CD4-positive, alpha-beta memory T cell (primary cell): ENCODE measurements at regions not wholly inside any gene's neighbourhood (a gene's known extent, or its start where the extent isn't known, plus 50 kb on each side); places are given as distances from the start of the nearest gene placed in this dataset.
"Not testable (repeated sequence)": the region's sequence is repeated elsewhere in the genome, so short reads cannot be mapped to it uniquely, and the experiment has no call there.

Source experiments
- CTCF ChIA-PET: fragments of 350-600 bp; sonication (Branson Sonifier 250); formaldehyde crosslinking; loops from one replicate; lab custom pipeline; 2021; ENCODE audit warnings: inconsistent platforms; ENCODE audit not compliant: partially characterized antibody; lab: Charles Lee
- POLR2A ChIA-PET: fragments of 350-600 bp; sonication (Branson Sonifier 250); formaldehyde crosslinking; loops from one replicate; lab custom pipeline; 2021; ENCODE audit not compliant: partially characterized antibody; lab: Charles Lee
- DNase-seq, 5 donors: peaks; one replicate each; pipeline versions ENCODE4 v3.0.0 to v3.0.0-alpha.2; 2020 to 2022; ENCODE audit warnings: mixed read lengths in 1 of 5
- H3K27ac ChIP-seq: one replicate; pipeline ENCODE4 v1.7.0; 2013; ENCODE audit warnings: low read depth, low read length
- H3K27me3 ChIP-seq: 2 replicates; pipeline ENCODE4 v1.7.0; 2013; ENCODE audit warnings: mild to moderate bottlenecking, low read length, moderate library complexity; ENCODE audit not compliant: insufficient read depth
- H3K36me3 ChIP-seq: 2 replicates; pipeline ENCODE4 v1.7.0; 2013; ENCODE audit warnings: mild to moderate bottlenecking, low read length, moderate library complexity; ENCODE audit not compliant: insufficient read depth
- H3K4me1 ChIP-seq: 2 replicates; pipeline ENCODE4 v1.7.0; 2013; ENCODE audit warnings: mild to moderate bottlenecking, low read length, moderate library complexity; ENCODE audit not compliant: insufficient read depth
- H3K4me3 ChIP-seq, 2 donors: one replicate each; pipeline ENCODE4 v1.7.0; 2013; ENCODE audit warnings: low read length in 2 of 2, mild to moderate bottlenecking in 1 of 2
- H3K9me3 ChIP-seq, 2 donors: one replicate each; pipeline ENCODE4 v1.7.0; 2013; ENCODE audit warnings: low read length in 2 of 2, control low read depth in 1 of 2; ENCODE audit not compliant: control insufficient read depth in 1 of 2
- H3K27ac Mint-ChIP-seq, 7 donors: one replicate each; pipeline ENCODE4 v1.8.0; 2020 to 2021; ENCODE audit warnings: mixed read lengths in 7 of 7, mild to moderate bottlenecking in 6 of 7, inconsistent platforms in 3 of 7, moderate library complexity in 3 of 7
- H3K27me3 Mint-ChIP-seq, 2 donors: one replicate each; pipeline ENCODE4 v1.8.0; 2020 to 2021; ENCODE audit warnings: mixed read lengths in 2 of 2
- H3K36me3 Mint-ChIP-seq, 2 donors: one replicate each; pipeline ENCODE4 v1.8.0; 2020 to 2021; ENCODE audit warnings: mixed read lengths in 2 of 2, inconsistent platforms in 1 of 2, mild to moderate bottlenecking in 1 of 2
- H3K4me1 Mint-ChIP-seq, 4 donors: one replicate each; pipeline ENCODE4 v1.8.0; 2020 to 2021; ENCODE audit warnings: mixed read lengths in 4 of 4, mild to moderate bottlenecking in 1 of 4
- H3K4me3 Mint-ChIP-seq, 8 donors: one replicate each; pipeline ENCODE4 v1.8.0; 2020 to 2021; ENCODE audit warnings: mixed read lengths in 8 of 8, mild to moderate bottlenecking in 7 of 8, moderate library complexity in 6 of 8, inconsistent platforms in 3 of 8
- H3K9me3 Mint-ChIP-seq, 8 donors: one replicate each; pipeline ENCODE4 v1.8.0; 2020 to 2021; ENCODE audit warnings: mixed read lengths in 8 of 8, mild to moderate bottlenecking in 5 of 8, inconsistent platforms in 3 of 8, moderate library complexity in 1 of 8
- intact Hi-C: fragments of 100-400 bp; cut with micrococcal nuclease; formaldehyde crosslinking; loops from one replicate; pipeline ENCODE4 v1.15.1; 2023

DNA sequence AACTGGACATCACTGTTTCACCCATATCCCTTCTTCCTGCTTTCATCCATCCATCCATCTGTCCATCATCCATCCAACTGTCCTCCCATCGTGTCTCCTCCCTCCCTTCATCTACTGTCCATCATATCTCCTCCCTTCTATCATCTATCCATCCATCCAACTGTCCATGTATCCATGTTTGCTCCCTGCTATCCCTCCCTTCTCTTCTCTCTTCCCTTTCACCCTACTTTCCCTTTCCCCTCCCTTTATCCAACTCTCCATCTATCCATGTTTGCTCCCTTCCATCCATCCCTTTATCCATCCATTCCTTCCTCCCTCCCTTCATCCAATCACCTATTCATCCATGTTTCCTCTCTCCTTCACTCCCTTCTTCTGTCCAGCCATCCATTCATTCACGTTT is 92.6 kb upstream of the CTBP2 start:
- H3K36me3 Mint-ChIP-seq, result no peaks in the 10 kb centered on the region
- no peaks in the 10 kb centered on the region for H3K4me1 Mint-ChIP-seq
- ChIA-PET CTCF (no interaction called here), POLR2A (no interaction called here)
- DNase-seq, result no peak
- H3K4me3 Mint-ChIP-seq, result no peak overlapping the region
- no peak overlapping the region for H3K27ac ChIP-seq
- H3K36me3 ChIP-seq, result no peaks in the 10 kb centered on the region
- intact Hi-C loops, result no loop called here
- no peak overlapping the region for H3K4me3 ChIP-seq
- no peaks in the 10 kb centered on the region for H3K27me3 Mint-ChIP-seq
- H3K27ac Mint-ChIP-seq, result peak overlapping the region in 1 of 7 donors; percentile 14
- peaks cover 5 to 25% (median 18%) of the 10 kb centered on the region in 8 donors for H3K9me3 Mint-ChIP-seq
- H3K9me3 ChIP-seq, result no peaks in the 10 kb centered on the region
- H3K4me1 ChIP-seq, result no peaks in the 10 kb centered on the region
- H3K27me3 ChIP-seq, result no peaks in the 10 kb centered on the region

DNA sequence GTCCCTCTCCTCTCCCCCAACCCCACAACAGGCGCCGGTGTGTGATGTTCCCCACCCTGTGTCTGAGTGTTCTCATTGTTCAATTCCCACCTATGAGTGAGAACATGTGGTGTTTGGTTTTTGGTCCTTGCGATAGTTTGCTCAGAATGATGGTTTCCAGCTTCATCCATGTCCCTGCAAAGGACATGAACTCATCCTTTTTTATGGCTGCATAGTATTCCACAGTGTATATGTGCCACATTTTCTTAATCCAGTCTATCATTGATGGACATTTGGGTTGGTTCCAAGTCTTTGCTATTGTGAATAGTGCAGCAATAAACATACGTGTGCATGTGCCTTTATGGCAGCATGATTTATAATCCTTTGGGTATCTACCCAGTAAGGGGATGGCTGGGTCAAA is 90.5 kb upstream of the CTBP2 start:
- H3K4me3 Mint-ChIP-seq, CTCF ChIA-PET, H3K9me3 ChIP-seq, intact Hi-C loops, H3K36me3 Mint-ChIP-seq, H3K4me1 ChIP-seq, H3K36me3 ChIP-seq, DNase-seq, H3K27ac ChIP-seq, H3K4me3 ChIP-seq, H3K27me3 ChIP-seq, POLR2A ChIA-PET, H3K27ac Mint-ChIP-seq, H3K4me1 Mint-ChIP-seq, H3K27me3 Mint-ChIP-seq: not testable (repeated sequence)
- peaks cover 5 to 23% (median 16%) of the 10 kb centered on the region in 8 donors for H3K9me3 Mint-ChIP-seq

DNA sequence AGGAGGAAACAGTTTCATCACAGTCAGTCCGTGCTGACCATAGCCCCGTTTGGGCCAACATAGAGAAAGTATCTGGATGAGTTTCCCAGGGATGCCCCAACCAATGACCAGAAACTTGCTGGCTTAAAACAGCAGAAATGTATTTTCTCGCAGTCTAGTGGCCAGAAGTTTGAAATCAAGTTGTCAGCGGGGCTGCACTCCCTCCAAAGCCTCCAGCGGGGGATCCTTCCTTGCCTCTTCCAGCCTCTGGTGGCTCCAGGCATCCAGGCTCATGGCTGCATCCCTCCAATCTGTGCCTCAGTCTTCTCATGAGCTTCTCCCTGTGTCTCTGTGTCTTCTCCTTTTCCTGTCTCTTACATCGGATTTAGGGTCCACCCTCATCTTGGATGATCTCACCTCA is 89.6 kb upstream of the CTBP2 start:
- no peak overlapping the region for H3K27ac Mint-ChIP-seq
- H3K27me3 Mint-ChIP-seq, result no peaks in the 10 kb centered on the region
- DNase-seq, result no peak
- intact Hi-C loops, result no loop called here
- H3K36me3 ChIP-seq, result no peaks in the 10 kb centered on the region
- H3K4me1 ChIP-seq, result no peaks in the 10 kb centered on the region
- H3K4me3 ChIP-seq, result no peak overlapping the region
- H3K9me3 ChIP-seq, result no peaks in the 10 kb centered on the region
- H3K4me3 Mint-ChIP-seq, result no peak overlapping the region
- ChIA-PET POLR2A (no interaction called here), CTCF (no interaction called here)
- peaks cover 5 to 23% (median 16%) of the 10 kb centered on the region in 8 donors for H3K9me3 Mint-ChIP-seq
- no peaks in the 10 kb centered on the region for H3K27me3 ChIP-seq
- H3K4me1 Mint-ChIP-seq, result no peaks in the 10 kb centered on the region
- no peaks in the 10 kb centered on the region for H3K36me3 Mint-ChIP-seq
- no peak overlapping the region for H3K27ac ChIP-seq

DNA sequence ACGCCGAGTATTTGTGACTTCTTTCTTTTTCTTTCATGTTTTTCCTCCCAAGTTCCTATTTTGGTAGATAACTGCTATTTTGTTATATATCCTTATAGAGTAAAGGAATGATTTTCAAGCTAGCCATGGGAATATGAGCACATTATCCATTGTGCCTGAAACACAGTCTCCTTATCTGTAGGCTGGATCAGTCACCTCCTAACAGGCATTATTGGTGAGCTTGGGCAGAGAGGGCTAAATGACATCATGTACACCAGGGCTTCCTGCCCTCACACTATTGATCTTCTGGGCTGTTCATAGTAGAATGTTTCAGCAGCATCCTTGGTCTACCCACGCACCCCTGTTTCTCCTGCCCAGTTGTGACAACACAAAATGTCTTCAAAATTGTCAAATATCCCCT is 88.1 kb upstream of the CTBP2 start:
- Mint-ChIP-seq H3K9me3 (peaks cover 5 to 20% (median 14%) of the 10 kb centered on the region in 8 donors), H3K27ac (no peak overlapping the region), H3K4me3 (no peak overlapping the region), H3K4me1 (no peaks in the 10 kb centered on the region), H3K27me3 (no peaks in the 10 kb centered on the region), H3K36me3 (no peaks in the 10 kb centered on the region)
- no peaks in the 10 kb centered on the region for H3K9me3 ChIP-seq
- CTCF ChIA-PET, result no interaction called here
- no peaks in the 10 kb centered on the region for H3K4me1 ChIP-seq
- H3K27me3 ChIP-seq, result no peaks in the 10 kb centered on the region
- no peak for DNase-seq
- intact Hi-C loops, result no loop called here
- H3K4me3 ChIP-seq, result no peak overlapping the region
- no peaks in the 10 kb centered on the region for H3K36me3 ChIP-seq
- no peak overlapping the region for H3K27ac ChIP-seq
- POLR2A ChIA-PET, result no interaction called here

DNA sequence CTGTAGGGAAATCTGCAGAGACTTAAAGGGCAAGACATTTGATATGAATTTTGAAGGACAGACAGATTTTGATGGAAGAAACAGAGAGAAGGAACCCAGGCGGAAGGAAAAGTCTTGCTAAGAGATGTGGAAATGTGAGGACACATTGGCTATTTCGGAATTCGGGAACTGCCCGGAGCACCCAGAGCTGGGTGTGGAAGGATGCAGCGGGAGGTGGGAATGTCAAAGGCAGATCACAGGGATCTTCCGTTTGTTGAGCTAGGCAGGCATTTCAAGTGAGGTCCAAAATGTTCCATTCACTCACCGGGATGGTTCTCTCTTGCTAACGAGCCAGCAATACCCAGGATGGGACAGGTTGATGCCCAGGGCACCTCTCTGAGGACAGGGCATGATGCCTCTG is 87.2 kb upstream of the CTBP2 start:
- Mint-ChIP-seq H3K4me3 (no peak overlapping the region), H3K9me3 (peaks cover 3 to 16% (median 10%) of the 10 kb centered on the region in 8 donors), H3K27me3 (no peaks in the 10 kb centered on the region), H3K27ac (no peak overlapping the region), H3K36me3 (no peaks in the 10 kb centered on the region), H3K4me1 (no peaks in the 10 kb centered on the region)
- Histone ChIP-seq H3K4me1 (no peaks in the 10 kb centered on the region), H3K27ac (no peak overlapping the region), H3K36me3 (no peaks in the 10 kb centered on the region), H3K27me3 (no peaks in the 10 kb centered on the region), H3K4me3 (no peak overlapping the region), H3K9me3 (no peaks in the 10 kb centered on the region)
- POLR2A ChIA-PET, result no interaction called here
- intact Hi-C loops, result no loop called here
- no peak for DNase-seq
- CTCF ChIA-PET, result no interaction called here

DNA sequence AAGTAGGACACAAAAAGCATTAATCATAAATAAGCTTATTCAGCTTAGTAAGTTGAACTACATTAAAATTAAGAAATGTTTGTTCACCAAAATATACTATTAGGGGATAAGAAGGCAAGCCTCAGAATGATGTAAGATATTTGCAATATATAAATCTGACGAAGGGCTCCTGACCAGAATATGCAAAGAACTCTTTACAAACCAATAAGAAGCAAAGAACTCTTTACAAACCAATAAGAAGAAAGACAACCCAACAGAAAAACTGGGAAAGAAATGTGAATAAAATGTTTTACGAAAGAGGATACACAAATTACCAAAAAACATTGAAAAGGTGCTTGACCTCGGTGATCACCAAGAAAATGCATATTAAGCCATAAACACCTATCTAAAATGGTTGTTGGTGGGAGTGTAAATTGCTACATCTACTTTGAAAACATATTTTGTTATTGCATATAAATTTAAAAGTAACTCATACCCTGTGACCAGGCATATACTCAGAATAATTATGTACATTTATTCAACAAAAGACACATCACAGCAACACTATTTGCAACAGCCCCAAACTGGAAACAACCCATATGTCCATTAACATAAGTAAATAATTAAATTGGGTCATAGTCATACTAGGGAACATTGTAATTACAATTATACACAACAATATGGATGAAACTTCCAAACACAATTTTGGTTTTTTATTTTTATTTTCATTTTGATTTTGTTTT is 83.3 kb upstream of the CTBP2 start:
- Histone ChIP-seq H3K27ac (no peak overlapping the region), H3K4me1 (no peaks in the 10 kb centered on the region), H3K36me3 (no peaks in the 10 kb centered on the region), H3K9me3 (no peaks in the 10 kb centered on the region), H3K27me3 (no peaks in the 10 kb centered on the region), H3K4me3 (no peak overlapping the region)
- H3K27me3 Mint-ChIP-seq, result no peaks in the 10 kb centered on the region
- H3K9me3 Mint-ChIP-seq, result peaks cover 0 to 8% (median 4%) of the 10 kb centered on the region in 8 donors
- no peaks in the 10 kb centered on the region for H3K4me1 Mint-ChIP-seq
- ChIA-PET CTCF (no interaction called here), POLR2A (no interaction called here)
- H3K27ac Mint-ChIP-seq, result no peak overlapping the region
- intact Hi-C loops, result no loop called here
- no peak for DNase-seq
- H3K36me3 Mint-ChIP-seq, result no peaks in the 10 kb centered on the region
- H3K4me3 Mint-ChIP-seq, result no peak overlapping the region

DNA sequence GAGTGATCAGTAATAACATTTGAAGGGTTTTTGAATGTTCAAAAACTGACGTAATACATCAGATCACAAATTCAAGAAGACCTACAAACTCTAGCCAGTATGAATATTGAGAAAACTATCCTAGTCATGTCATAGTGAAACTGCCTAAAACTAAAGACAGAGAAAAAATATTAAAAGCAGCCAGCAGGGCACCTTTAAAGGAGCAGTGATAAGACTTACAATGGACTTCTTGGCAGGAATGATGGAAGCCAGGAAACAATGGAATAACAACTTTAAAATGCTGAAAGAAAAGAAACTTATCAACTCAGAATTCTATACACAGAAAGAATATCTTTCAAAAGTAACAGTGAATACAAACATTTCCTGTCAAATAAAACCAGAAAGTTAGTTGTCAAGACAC is 78.3 kb upstream of the CTBP2 start:
- intact Hi-C loops, result no loop called here
- Mint-ChIP-seq H3K4me3 (no peak overlapping the region), H3K27ac (no peak overlapping the region), H3K36me3 (peaks cover 0 to 3% of the 10 kb centered on the region in 2 donors), H3K4me1 (no peaks in the 10 kb centered on the region), H3K27me3 (peaks cover 2 to 6% of the 10 kb centered on the region in 2 donors), H3K9me3 (peaks cover 3 to 25% (median 15%) of the 10 kb centered on the region in 8 donors)
- no peak overlapping the region for H3K27ac ChIP-seq
- no peaks in the 10 kb centered on the region for H3K36me3 ChIP-seq
- ChIA-PET CTCF (no interaction called here), POLR2A (no interaction called here)
- no peaks in the 10 kb centered on the region for H3K27me3 ChIP-seq
- H3K9me3 ChIP-seq, result no peaks in the 10 kb centered on the region
- H3K4me3 ChIP-seq, result no peak overlapping the region
- H3K4me1 ChIP-seq, result no peaks in the 10 kb centered on the region
- no peak for DNase-seq
